SK-N-SH (cell line): ENCODE measurements at regions not wholly inside any gene's neighbourhood (a gene's known extent, or its start where the extent isn't known, plus 50 kb on each side); places are given as distances from the start of the nearest gene placed in this dataset.

Experiments
- CTCF ChIA-PET: fragments of 300-600, 350-600 bp; formaldehyde crosslinking; extraction: SDS; loops from one replicate; lab custom pipeline; 2021; lab: Yijun Ruan, JAX
- POLR2A ChIA-PET: fragments of 350-600 bp; sonication (Branson Sonifier 250); formaldehyde crosslinking; extraction: SDS; loops from one replicate; lab custom pipeline; 2020; ENCODE audit warnings: antibody characterized with exemption, inconsistent platforms; lab: Yijun Ruan, JAX
- DNase-seq: peaks from one replicate; pipeline ENCODE4 v3.0.0; 2012
- H2AFZ ChIP-seq: fragments of 200-600 bp; sonication (generic); 2 replicates; pipeline ENCODE4 v1.8.1; 2016; ENCODE audit warnings: antibody characterized with exemption, mild to moderate bottlenecking, low read depth
- H3F3A ChIP-seq: fragments of 200-600 bp; sonication (generic); replicated peaks from 2 replicates; pipeline ENCODE3; 2016; ENCODE audit warnings: antibody characterized with exemption, mild to moderate bottlenecking; ENCODE audit not compliant: insufficient read depth
- H3K27ac ChIP-seq, 2 experiments: fragments of 200-500 bp in 1 of 2; fragments of 200-600 bp in 1 of 2; sonication (Bioruptor generic) in 1 of 2; sonication (generic), shearing (Covaris generic) in 1 of 2; 2 replicates each; pipeline versions ENCODE4 v1.5.1 to v1.6.1; 2014 to 2016; ENCODE audit warnings: low read depth in 2 of 2, inconsistent platforms in 1 of 2, low read length in 1 of 2, mild to moderate bottlenecking in 1 of 2, mixed read lengths in 1 of 2
- H3K27me3 ChIP-seq: fragments of 200-600 bp; sonication (generic), shearing (Covaris generic); 2 replicates; pipeline ENCODE4 v1.6.1; 2016; ENCODE audit warnings: mixed run types; ENCODE audit not compliant: insufficient read depth
- H3K36me3 ChIP-seq, 2 experiments: fragments of 200-500 bp in 1 of 2; fragments of 200-600 bp in 1 of 2; sonication (Bioruptor generic) in 1 of 2; sonication (generic) in 1 of 2; replicated peaks in 1 of 2; 2 replicates each; pipeline versions ENCODE3 to v1.5.1; 2014 to 2016; ENCODE audit warnings: low read length in 1 of 2, mild to moderate bottlenecking in 1 of 2; ENCODE audit not compliant: insufficient read depth in 2 of 2, control insufficient read depth in 1 of 2
- H3K4me1 ChIP-seq, 2 experiments: fragments of 200-500 bp in 1 of 2; fragments of 200-600 bp in 1 of 2; sonication (Bioruptor generic) in 1 of 2; sonication (generic), shearing (Covaris generic) in 1 of 2; 2 replicates each; pipeline versions ENCODE4 v1.5.1 to v1.6.1; 2014 to 2016; ENCODE audit warnings: low read depth in 1 of 2, low read length in 1 of 2, mixed run types in 1 of 2; ENCODE audit not compliant: insufficient read depth in 2 of 2, control insufficient read depth in 1 of 2
- H3K4me2 ChIP-seq: fragments of 200-600 bp; sonication (generic), shearing (Covaris generic); 2 replicates; pipeline ENCODE4 v1.6.1; 2017; ENCODE audit warnings: mixed run types
- H3K4me3 ChIP-seq, 2 experiments: fragments of 200-500 bp in 1 of 2; fragments of 200-600 bp in 1 of 2; sonication (Bioruptor generic) in 1 of 2; sonication (generic), shearing (Covaris generic) in 1 of 2; 2 replicates each; pipeline versions ENCODE4 v1.5.1 to v1.8.1; 2014 to 2016; ENCODE audit warnings: low read depth in 2 of 2, inconsistent platforms in 1 of 2, low read length in 1 of 2, mild to moderate bottlenecking in 1 of 2, mixed read lengths in 1 of 2, moderate library complexity in 1 of 2
- H3K79me2 ChIP-seq: fragments of 200-600 bp; sonication (generic); 2 replicates; pipeline ENCODE4 v1.8.1; 2017; ENCODE audit warnings: mild to moderate bottlenecking; ENCODE audit not compliant: insufficient read depth
- H3K9ac ChIP-seq: fragments of 200-600 bp; sonication (generic); 2 replicates; pipeline ENCODE4 v1.6.1; 2017; ENCODE audit warnings: mixed run types
- H3K9me2 ChIP-seq: fragments of 200-600 bp; sonication (generic); 2 replicates; pipeline ENCODE4 v1.6.1; 2017; ENCODE audit warnings: mixed run types
- H3K9me3 ChIP-seq: fragments of 200-600 bp; sonication (generic); 2 replicates; pipeline ENCODE4 v1.6.1; 2017; ENCODE audit warnings: mixed run types, mild to moderate bottlenecking, moderate library complexity
- H4K20me1 ChIP-seq: fragments of 200-600 bp; sonication (generic); 2 replicates; pipeline ENCODE4 v1.6.1; 2017; ENCODE audit warnings: mild to moderate bottlenecking, mixed run types; ENCODE audit not compliant: insufficient read depth
- CHD2 ChIP-seq: fragments of 150-350 bp; IDR thresholded peaks from 2 replicates; pipeline ENCODE4 v1.6.1; 2018; ENCODE audit warnings: low read length; ENCODE audit not compliant: partially characterized antibody
- EP300 ChIP-seq, 2 experiments: IDR thresholded peaks; 2 replicates each; pipeline versions ENCODE4 v1.4.0 to v1.6.1; 2012; ENCODE audit warnings: borderline replicate concordance in 1 of 2, low read depth in 1 of 2, low read length in 1 of 2
- EZH2phosphoT487 ChIP-seq: fragments of 200-600 bp; sonication (generic); IDR thresholded peaks from 2 replicates; pipeline ENCODE4 v1.6.1; 2017; ENCODE audit warnings: low read depth, mixed run types, mild to moderate bottlenecking, antibody characterized with exemption, moderate library complexity, borderline replicate concordance
- FOXJ3 ChIP-seq: sonication (generic); formaldehyde crosslinking; IDR thresholded peaks from 2 replicates; pipeline ENCODE4 v1.5.1; 2020; ENCODE audit warnings: mild to moderate bottlenecking, missing genetic modification reagents
- GATA2 ChIP-seq: sonication (generic); formaldehyde crosslinking; IDR thresholded peaks from 2 replicates; pipeline ENCODE4 v1.5.0; 2020; ENCODE audit warnings: mild to moderate bottlenecking, missing genetic modification reagents
- MXI1 ChIP-seq: IDR thresholded peaks from 2 replicates; pipeline ENCODE4 v1.6.1; 2012; ENCODE audit warnings: mild to moderate bottlenecking, low read depth, low read length, improper control_type of control experiment
- POLR2AphosphoS5 ChIP-seq: IDR thresholded peaks from 2 replicates; pipeline ENCODE4 v1.6.1; 2012; ENCODE audit warnings: low read depth, low read length
- RCOR1 ChIP-seq: fragments of 150-350 bp; IDR thresholded peaks from 2 replicates; pipeline ENCODE4 v1.6.1; 2017; ENCODE audit warnings: antibody characterized with exemption, low read length
- RXRA ChIP-seq: IDR thresholded peaks from 2 replicates; pipeline ENCODE4 v1.4.0; 2012; ENCODE audit warnings: low read depth, mild to moderate bottlenecking, borderline replicate concordance
- SMC3 ChIP-seq: IDR thresholded peaks from 2 replicates; pipeline ENCODE4 v1.6.1; 2012; ENCODE audit warnings: low read depth, low read length, improper control_type of control experiment
- TAF1 ChIP-seq: IDR thresholded peaks from 2 replicates; pipeline ENCODE4 v1.6.1; 2012; ENCODE audit warnings: low read depth, mild to moderate bottlenecking, low read length, moderate library complexity, borderline replicate concordance
- TEAD4 ChIP-seq: IDR thresholded peaks from 2 replicates; pipeline ENCODE4 v1.4.0; 2012; ENCODE audit warnings: mild to moderate bottlenecking, borderline replicate concordance; ENCODE audit not compliant: insufficient read depth
- USF1 ChIP-seq: IDR thresholded peaks from 2 replicates; pipeline ENCODE4 v1.4.0; 2012; ENCODE audit warnings: low read depth, borderline replicate concordance
- USF2 ChIP-seq: fragments of 150-350 bp; IDR thresholded peaks from 2 replicates; pipeline ENCODE4 v1.6.1; 2017; ENCODE audit warnings: antibody characterized with exemption, low read length, low read depth, borderline replicate concordance
- WGBS: methylation state at CpG from one replicate; pipeline ENCODE4 v1.1.6; 2017; ENCODE audit warnings: low lambda C conversion rate; 5-methylcytosine and 5-hydroxymethylcytosine counted together
- TF ChIP-seq, protein P1 (sequence below): fragments of 200-600 bp; sonication (generic); IDR thresholded peaks from 2 replicates; pipeline ENCODE4 v1.6.1; 2017; ENCODE audit warnings: antibody characterized with exemption, mild to moderate bottlenecking, moderate library complexity
- TF ChIP-seq, protein P2 (sequence below): fragments of 150-350 bp; IDR thresholded peaks from 2 replicates; pipeline ENCODE4 v1.6.1; 2016; ENCODE audit warnings: mild to moderate bottlenecking, low read depth, low read length
- TF ChIP-seq, protein P3 (sequence below): IDR thresholded peaks from 2 replicates; pipeline ENCODE4 v1.6.1; 2012; ENCODE audit warnings: mild to moderate bottlenecking, low read depth, low read length, moderate library complexity

DNA sequence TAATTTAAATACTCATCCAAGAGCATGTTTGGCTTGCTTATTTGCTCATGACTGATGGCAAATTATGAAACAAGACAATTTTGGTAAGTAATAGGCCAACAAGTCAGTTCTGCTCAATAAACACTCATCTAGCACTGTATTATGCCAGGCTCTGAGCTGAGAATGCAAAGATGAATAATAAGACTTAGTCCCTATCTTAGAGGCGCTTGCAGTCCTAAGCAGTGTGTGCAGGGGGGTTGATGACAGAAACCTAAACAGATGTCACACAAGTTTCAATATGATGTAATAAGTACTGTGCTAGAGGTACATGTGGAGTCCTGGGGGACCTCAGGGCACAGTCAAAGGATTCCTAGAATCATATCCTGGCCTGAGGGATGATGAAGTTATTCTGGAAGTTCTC lies 287.6 kb upstream of the ADRA1B start:
- Histone ChIP-seq H2AFZ (no peak overlapping the region), H3K4me1 (no peaks in the 10 kb centered on the region)
- TF ChIP-seq POLR2AphosphoS5: no peak
- TF ChIP-seq EP300 (IDR thresholded peaks at IDR 0.05; ENCODE audit: borderline replicate concordance in 1 of 2, low read depth in 1 of 2, low read length in 1 of 2): no peak
- TF ChIP-seq, all 33 proteins: peak for 0
- H3K9ac ChIP-seq: no peak overlapping the region
- 0 out of 2 replicates have a peak, but pooled peaks cover 5% of the 10 kb centered on the region for H3K9me3 ChIP-seq
- no peaks in the 10 kb centered on the region for H3K79me2 ChIP-seq
- H3K9me2 ChIP-seq: no peaks in the 10 kb centered on the region
- no peak for DNase-seq
- H3F3A ChIP-seq: no peaks in the 10 kb centered on the region
- H4K20me1 ChIP-seq: no peaks in the 10 kb centered on the region
- no peak overlapping the region for H3K4me2 ChIP-seq
- CTCF ChIA-PET: no interaction called here
- no peaks in the 10 kb centered on the region for H3K36me3 ChIP-seq
- no peak overlapping the region for H3K27ac ChIP-seq
- POLR2A ChIA-PET: no interaction called here
- H3K27me3 ChIP-seq: no peaks in the 10 kb centered on the region
- 50% methylated on average over 1 of the region's 1 CpG for WGBS
- no peak overlapping the region for H3K4me3 ChIP-seq

GRCh38 chr5:159629158-159629557 lies 287.1 kb upstream of the ADRA1B start:
- Histone ChIP-seq H2AFZ (no peak overlapping the region), H4K20me1 (no peaks in the 10 kb centered on the region), H3K9me2 (no peaks in the 10 kb centered on the region), H3F3A (no peaks in the 10 kb centered on the region), H3K36me3 (no peaks in the 10 kb centered on the region), H3K4me1 (no peaks in the 10 kb centered on the region), H3K9me3 (0 out of 2 replicates have a peak, but pooled peaks cover 5% of the 10 kb centered on the region), H3K27me3 (no peaks in the 10 kb centered on the region), H3K9ac (no peak overlapping the region), H3K27ac (no peak overlapping the region), H3K4me2 (no peak overlapping the region), H3K79me2 (no peaks in the 10 kb centered on the region), H3K4me3 (no peak overlapping the region)
- no peak for DNase-seq
- WGBS: 28% methylated on average over 3 of the region's 3 CpGs
- ChIA-PET POLR2A (no interaction called here), CTCF (no interaction called here)
- no peak for TF ChIP-seq USF1
- no peak for TF ChIP-seq POLR2AphosphoS5
- TF ChIP-seq, protein P1, sequence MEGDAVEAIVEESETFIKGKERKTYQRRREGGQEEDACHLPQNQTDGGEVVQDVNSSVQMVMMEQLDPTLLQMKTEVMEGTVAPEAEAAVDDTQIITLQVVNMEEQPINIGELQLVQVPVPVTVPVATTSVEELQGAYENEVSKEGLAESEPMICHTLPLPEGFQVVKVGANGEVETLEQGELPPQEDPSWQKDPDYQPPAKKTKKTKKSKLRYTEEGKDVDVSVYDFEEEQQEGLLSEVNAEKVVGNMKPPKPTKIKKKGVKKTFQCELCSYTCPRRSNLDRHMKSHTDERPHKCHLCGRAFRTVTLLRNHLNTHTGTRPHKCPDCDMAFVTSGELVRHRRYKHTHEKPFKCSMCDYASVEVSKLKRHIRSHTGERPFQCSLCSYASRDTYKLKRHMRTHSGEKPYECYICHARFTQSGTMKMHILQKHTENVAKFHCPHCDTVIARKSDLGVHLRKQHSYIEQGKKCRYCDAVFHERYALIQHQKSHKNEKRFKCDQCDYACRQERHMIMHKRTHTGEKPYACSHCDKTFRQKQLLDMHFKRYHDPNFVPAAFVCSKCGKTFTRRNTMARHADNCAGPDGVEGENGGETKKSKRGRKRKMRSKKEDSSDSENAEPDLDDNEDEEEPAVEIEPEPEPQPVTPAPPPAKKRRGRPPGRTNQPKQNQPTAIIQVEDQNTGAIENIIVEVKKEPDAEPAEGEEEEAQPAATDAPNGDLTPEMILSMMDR: no peak
- TF ChIP-seq FOXJ3 (CRISPR knock-in tag): no peak
- TF ChIP-seq GATA2 (CRISPR knock-in tag): no peak
- TF ChIP-seq TAF1: no peak
- TF ChIP-seq EZH2phosphoT487: no peak
- TF ChIP-seq SMC3: no peak
- TF ChIP-seq, protein P2, sequence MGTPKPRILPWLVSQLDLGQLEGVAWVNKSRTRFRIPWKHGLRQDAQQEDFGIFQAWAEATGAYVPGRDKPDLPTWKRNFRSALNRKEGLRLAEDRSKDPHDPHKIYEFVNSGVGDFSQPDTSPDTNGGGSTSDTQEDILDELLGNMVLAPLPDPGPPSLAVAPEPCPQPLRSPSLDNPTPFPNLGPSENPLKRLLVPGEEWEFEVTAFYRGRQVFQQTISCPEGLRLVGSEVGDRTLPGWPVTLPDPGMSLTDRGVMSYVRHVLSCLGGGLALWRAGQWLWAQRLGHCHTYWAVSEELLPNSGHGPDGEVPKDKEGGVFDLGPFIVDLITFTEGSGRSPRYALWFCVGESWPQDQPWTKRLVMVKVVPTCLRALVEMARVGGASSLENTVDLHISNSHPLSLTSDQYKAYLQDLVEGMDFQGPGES: no peak
- no peak for TF ChIP-seq RCOR1
- TF ChIP-seq, protein P3, sequence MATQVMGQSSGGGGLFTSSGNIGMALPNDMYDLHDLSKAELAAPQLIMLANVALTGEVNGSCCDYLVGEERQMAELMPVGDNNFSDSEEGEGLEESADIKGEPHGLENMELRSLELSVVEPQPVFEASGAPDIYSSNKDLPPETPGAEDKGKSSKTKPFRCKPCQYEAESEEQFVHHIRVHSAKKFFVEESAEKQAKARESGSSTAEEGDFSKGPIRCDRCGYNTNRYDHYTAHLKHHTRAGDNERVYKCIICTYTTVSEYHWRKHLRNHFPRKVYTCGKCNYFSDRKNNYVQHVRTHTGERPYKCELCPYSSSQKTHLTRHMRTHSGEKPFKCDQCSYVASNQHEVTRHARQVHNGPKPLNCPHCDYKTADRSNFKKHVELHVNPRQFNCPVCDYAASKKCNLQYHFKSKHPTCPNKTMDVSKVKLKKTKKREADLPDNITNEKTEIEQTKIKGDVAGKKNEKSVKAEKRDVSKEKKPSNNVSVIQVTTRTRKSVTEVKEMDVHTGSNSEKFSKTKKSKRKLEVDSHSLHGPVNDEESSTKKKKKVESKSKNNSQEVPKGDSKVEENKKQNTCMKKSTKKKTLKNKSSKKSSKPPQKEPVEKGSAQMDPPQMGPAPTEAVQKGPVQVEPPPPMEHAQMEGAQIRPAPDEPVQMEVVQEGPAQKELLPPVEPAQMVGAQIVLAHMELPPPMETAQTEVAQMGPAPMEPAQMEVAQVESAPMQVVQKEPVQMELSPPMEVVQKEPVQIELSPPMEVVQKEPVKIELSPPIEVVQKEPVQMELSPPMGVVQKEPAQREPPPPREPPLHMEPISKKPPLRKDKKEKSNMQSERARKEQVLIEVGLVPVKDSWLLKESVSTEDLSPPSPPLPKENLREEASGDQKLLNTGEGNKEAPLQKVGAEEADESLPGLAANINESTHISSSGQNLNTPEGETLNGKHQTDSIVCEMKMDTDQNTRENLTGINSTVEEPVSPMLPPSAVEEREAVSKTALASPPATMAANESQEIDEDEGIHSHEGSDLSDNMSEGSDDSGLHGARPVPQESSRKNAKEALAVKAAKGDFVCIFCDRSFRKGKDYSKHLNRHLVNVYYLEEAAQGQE: no peak
- TF ChIP-seq MXI1: no peak
- TF ChIP-seq RXRA: no peak
- TF ChIP-seq USF2: no peak
- TF ChIP-seq TEAD4: no peak
- TF ChIP-seq CHD2: no peak
- TF ChIP-seq EP300 (IDR thresholded peaks at IDR 0.05; ENCODE audit: borderline replicate concordance in 1 of 2, low read depth in 1 of 2, low read length in 1 of 2): no peak
